HG03066 (cell line): ENCODE measurements at regions not wholly inside any gene's neighbourhood (a gene's known extent, or its start where the extent isn't known, plus 50 kb on each side); places are given as distances from the start of the nearest gene placed in this dataset.

Experiments used
- ATAC-seq: cut with Tn5 transposase; IDR thresholded peaks from one replicate; pipeline ENCODE4 v1.9.1; 2021; ENCODE audit warnings: low read depth; ENCODE audit not compliant: unreplicated experiment

- no peak for ATAC-seq
Observed at GRCh38 chr15:70494517-70494851, 268.9 kb downstream of the UACA start.

DNA sequence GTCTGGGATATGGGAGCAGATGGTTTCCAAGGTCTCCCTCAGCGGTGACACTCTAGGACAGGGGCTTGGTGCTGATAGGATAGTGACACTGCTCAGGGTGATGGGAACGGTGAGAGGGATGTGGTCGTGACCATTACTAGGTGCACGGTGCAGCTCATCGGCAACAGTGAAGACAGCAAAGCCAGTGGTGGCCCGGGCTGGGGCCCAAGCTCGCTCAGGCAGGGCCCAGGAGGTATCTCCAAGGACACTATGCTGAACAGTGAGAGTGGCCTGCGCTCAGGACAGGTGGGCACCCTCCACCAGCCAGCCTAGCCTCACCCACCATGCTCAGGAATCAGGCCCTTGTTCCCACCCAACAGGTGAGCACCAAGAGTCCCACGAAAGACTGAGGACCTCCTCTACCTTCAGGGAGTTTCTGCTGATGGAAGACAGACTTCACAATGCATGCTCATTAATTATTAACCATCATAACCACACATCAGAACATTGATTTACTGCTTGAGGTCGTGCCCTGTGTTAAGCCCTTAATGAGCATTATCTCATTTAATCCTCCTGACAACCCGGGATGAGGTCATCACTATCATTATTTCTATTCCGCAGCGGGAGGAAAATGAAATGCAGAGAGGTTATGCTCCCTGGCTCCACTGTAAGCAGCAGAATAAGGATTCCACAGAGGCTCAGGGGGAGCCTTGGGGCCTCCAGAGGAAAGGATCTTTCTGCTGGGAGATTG is 269.4 kb downstream of the UACA start:
- ATAC-seq = no peak

DNA sequence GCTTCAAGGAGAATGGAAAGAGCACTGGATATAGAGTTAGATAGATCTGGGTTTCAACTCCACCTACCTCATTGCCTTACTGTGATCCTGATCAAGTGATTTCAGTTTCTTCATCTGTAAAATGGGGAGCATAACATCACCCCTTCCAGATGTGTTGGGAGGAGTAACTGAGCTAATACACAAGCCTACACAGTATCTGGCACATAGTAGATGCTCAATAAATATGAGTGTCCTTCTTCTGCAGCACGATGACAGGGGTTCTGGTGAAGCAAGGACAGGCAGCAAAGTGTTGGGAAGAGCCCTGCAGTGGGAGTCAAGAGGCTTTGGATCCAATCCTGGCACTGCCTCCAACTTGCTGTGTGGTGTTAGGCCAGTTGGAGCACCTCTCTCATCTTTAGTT is 270.0 kb downstream of the UACA start:
- no peak for ATAC-seq

DNA sequence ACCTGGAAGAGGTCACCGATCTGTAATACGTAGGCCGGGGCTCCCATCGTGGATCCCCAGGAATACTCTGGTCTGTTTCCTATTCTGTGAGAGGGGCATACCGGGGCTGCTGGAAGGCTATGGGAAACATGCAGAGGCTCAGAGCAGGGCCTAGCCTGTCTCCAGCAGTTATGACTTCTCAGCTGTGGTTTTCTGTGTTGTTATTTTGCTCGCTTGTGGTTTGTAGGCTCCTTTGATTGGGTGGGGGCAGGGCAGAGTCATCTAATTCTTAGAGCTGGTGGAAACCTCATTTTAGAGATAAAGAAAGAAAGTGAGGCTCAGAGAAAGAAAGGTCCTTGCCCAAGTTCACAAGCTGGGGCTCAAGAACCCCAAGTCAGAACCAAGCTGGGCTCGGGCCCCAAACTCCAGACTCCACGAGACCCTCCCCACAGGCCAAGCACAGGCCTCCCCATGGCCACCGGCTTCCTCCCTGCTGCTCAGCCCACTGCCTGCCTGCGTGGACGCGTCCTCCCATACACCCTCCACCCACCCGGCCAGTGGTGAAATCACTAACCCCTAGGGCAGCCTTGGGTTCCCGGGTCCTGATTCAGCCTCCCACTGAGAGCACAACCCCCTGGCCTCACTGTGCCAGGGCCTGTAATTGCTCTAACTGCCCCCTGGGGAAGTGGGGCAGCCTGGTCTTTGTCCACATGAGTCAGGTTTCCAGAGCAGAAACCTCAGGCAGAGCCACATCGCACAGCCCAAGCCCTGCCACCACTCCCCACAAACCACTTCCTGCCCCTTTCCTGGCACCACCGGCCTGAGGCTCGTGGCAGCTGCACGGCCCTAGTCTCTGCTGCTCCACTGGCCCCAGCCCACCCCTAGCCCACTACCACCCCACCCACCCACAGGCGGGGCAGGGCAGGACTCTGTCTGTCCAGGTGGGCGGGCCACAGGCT is 270.8 kb downstream of the UACA start:
- peak; percentile 48 for ATAC-seq

DNA sequence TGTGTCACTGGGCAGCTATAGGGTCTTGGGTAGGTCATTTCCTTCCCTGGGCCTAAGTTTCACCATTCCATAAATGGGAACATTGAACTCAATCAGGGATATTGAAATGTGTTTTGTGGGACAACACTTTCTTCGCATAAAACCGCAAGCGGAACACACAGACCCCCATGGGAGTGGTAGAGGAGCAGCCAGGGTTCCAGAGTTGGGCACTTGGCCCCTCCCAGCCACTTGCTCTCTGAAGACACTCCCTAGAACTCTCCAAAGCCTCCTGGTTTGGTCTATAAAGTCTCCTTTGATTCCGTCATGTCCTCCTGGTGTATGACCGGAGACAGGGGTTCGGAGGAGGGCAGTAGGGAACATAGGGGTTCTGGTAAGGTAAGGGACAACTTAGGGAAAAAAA is 271.7 kb downstream of the UACA start:
- no peak for ATAC-seq

- no peak for ATAC-seq
Observed at GRCh38 chr15:70491201-70491621, 272.1 kb downstream of the UACA start.

DNA sequence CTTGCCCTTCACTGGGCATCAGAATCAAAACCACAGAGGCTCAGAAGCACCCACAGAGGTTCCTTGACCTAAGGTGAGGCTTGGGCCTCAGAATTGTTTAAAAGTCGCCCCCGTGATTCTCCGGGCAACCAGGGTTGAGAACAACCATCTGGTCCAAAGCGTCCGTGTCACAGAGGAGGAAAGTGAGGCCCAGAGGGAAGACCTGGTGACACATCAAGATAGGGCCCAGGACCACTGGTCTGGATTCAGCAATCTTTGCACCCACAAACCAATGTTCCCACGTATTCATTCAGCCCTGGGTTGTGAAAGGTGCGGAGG is 272.6 kb downstream of the UACA start:
- no peak for ATAC-seq

- no peak for ATAC-seq
Observed at GRCh38 chr15:70490148-70490837, 273.1 kb downstream of the UACA start.

DNA sequence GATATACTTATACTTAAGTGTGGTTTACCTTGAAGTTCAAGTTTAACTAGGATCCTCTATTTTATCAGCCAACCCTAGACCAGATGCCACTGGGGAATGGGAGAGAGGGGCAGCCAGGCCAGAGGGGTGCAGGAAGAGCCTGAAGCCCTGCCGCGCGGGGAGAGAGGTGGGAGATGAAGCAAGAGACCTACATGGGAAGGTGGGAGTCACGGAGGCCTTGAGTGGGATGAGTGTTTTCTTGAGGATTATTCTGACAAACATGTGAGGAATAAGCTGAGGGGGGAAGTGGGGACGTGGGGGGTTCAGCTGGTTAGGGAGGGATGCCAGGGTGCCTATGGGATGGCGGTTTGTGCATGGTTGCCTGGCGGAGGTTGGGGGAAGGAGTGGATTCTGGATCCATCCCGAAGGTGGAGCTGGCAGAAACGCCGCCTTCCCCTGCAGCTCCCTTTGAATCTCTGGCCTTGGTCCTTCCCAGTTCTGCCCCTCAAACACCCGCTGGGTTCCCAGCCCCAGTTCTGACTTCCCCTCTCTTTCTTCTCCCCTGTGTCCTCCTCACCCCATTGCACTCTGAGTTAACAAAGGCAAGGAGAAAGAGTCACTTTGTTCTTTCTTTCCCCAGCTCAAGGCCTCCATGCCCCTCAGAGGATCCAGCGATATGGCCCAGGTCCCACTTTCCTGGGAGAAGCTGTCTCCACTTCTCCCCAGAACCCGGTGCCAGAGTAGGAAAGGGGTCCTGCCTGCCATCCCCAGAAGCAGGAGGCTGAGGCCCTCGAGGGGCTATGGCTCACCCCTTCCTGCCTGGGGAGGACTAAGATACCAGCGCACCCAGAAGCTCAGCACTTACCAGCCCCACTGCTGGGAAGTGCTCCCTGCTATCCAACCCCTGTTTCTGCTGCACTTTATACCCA is 274.2 kb downstream of the UACA start:
- ATAC-seq = no peak

DNA sequence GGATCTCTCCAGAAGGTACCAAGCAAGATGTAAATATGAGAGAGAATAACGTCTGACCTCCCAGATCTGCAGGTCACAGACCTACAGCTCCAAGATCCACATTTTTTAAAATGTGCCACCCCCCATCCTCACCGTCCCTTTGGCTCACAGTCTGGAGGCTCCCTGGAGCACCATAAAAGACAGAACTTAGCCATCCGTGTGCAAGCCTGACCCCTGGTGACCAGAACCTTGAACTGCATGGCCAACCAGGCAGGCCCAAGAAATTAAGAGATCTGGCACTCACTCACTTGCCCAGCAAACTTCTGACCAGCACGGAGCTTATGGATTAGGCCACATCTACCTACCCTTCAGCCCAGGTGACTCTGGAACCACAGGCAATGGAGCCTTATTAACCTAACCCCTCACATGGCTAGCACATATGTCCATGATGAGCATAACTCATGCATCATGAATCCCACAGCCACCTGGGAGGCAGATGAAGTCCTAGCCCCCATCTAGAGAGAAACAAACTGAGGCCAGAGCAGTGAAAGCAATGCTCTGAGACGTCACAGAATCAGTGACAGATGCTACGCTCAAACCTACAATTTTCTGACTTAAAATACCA is 275.3 kb downstream of the UACA start:
- no peak for ATAC-seq

DNA sequence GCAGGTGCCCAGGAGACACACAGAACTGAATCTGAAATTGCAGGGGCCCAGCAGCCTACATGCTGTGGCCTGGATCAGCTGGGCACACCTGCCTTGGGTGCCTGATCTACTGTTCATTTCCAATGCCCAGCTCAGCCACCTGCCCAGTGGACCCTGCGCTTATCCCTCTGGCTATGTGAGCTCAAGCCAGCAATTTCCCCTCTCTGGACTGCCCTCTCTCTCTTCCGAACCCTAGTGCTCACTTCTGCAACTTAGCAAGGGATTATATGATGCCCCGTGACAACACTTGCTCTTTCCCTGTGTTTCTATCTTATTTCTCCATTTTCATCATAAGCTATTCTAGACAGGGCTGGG is 276.0 kb downstream of the UACA start:
- ATAC-seq = no peak

GRCh38 chr15:70486451-70487386 is 276.6 kb downstream of the UACA start:
- peak; percentile 63 for ATAC-seq

DNA sequence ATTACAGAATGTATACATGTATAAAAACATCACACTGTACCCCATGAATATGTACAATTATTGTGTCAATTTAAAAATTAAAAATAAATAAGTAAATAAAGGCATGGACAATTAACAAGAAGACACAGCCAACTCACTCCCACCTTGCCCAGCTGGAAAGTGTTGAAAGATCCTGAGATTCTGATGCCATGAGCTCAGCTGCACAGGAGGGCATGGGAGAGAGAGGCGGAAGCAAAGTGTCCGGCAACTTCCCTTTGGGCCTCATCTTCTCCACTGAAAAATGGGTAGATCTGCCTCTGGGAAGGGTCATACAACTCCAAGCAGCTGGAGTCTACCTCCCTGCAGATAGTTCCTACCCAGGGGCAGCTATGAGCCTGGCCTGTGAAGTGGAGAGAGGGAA is 277.3 kb downstream of the UACA start:
- no peak for ATAC-seq

GRCh38 chr15:70484993-70485392 is 278.4 kb downstream of the UACA start:
- ATAC-seq = no peak

GRCh38 chr15:70483513-70483912 is 279.8 kb downstream of the UACA start:
- no peak for ATAC-seq

GRCh38 chr15:70480196-70480856 is 283.0 kb downstream of the UACA start:
- peak; percentile 44 for ATAC-seq

DNA sequence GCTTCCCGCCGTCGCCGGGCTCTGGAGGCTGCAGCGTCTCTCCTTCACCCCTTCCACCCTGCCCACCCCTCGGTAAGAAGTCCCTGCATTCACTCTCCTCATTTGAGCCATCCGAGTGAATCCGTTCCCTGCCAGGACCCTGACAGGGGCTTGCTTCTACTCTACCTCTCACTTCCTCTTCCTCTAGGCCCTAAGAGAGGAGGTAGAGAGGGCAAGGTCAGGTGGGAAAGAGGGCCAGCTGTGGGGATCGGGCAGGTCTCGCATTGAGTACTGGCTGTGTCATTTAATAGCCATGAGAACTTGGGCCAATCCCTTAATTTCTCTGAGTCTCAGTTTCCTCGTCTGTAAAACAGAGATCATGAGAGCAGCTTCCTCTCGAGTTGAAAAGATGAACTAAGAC is 283.6 kb downstream of the UACA start:
- ATAC-seq = no peak

DNA sequence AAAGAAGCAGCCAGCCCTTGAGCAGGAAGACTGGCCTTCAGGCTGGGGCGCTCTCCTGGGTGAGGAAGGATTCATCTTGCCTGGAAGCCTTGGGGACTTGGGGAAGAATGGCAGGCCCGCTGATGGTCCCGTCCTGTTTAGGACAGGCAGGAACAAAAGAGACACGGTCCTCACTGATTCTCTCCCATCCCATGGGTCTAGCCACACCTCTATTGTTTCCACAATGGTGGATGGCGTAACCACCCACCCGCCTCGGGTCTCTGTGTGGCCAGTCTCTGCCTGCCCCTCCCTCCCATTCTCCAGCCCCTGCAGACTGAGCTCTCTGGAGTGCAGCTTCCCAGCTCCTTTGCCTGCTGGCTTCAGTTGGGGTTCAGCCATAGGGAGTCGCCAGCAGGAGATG is 284.3 kb downstream of the UACA start:
- no peak for ATAC-seq
